ENCODE measurements at regions not wholly inside any gene's neighbourhood (a gene's known extent, or its start where the extent isn't known, plus 50 kb on each side); places are given as distances from the start of the nearest gene placed in this dataset.

- Mint-ChIP-seq H3K36me3 (peaks cover 5% of the 10 kb centered on the region), H3K27me3 (ENCODE audit: low read depth) (no peaks in the 10 kb centered on the region), H3K4me3 (no peak overlapping the region), H3K4me1 (peaks cover 27% of the 10 kb centered on the region), H3K27ac (no peak overlapping the region), H3K9me3 (peaks cover 15% of the 10 kb centered on the region)
- no peak for TF ChIP-seq CTCF (IDR thresholded peaks at IDR 0.05; ENCODE audit: unreplicated experiment)
- DNase-seq (ENCODE audit: low spot score in 2 of 2, unreplicated experiment in 2 of 2), result no peak
These were observed 747.1 kb upstream of the ACVR2A start for GRCh38 chr2:147097747-147098146.

GRCh38 chr2:147096671-147097070 is 748.2 kb upstream of the ACVR2A start:
- Mint-ChIP-seq H3K27me3 (ENCODE audit: low read depth) (no peaks in the 10 kb centered on the region), H3K4me1 (peaks cover 36% of the 10 kb centered on the region), H3K9me3 (peaks cover 13% of the 10 kb centered on the region), H3K36me3 (peaks cover 3% of the 10 kb centered on the region), H3K4me3 (no peak overlapping the region), H3K27ac (no peak overlapping the region)
- TF ChIP-seq CTCF (IDR thresholded peaks at IDR 0.05; ENCODE audit: unreplicated experiment), result no peak
- DNase-seq (ENCODE audit: low spot score in 2 of 2, unreplicated experiment in 2 of 2), result no peak

- peaks cover 43% of the 10 kb centered on the region for H3K4me1 Mint-ChIP-seq
- H3K27me3 Mint-ChIP-seq (ENCODE audit: low read depth), result no peaks in the 10 kb centered on the region
- peaks cover 3% of the 10 kb centered on the region for H3K36me3 Mint-ChIP-seq
- no peak overlapping the region for H3K27ac Mint-ChIP-seq
- no peak for DNase-seq (ENCODE audit: low spot score in 2 of 2, unreplicated experiment in 2 of 2)
- no peak overlapping the region for H3K4me3 Mint-ChIP-seq
- H3K9me3 Mint-ChIP-seq, result peaks cover 13% of the 10 kb centered on the region
- no peak for TF ChIP-seq CTCF (IDR thresholded peaks at IDR 0.05; ENCODE audit: unreplicated experiment)
These were observed 749.5 kb upstream of the ACVR2A start for GRCh38 chr2:147095376-147095775.

- H3K36me3 Mint-ChIP-seq, result peaks cover 3% of the 10 kb centered on the region
- DNase-seq (ENCODE audit: low spot score in 2 of 2, unreplicated experiment in 2 of 2), result no peak
- H3K9me3 Mint-ChIP-seq, result peaks cover 13% of the 10 kb centered on the region
- no peak overlapping the region for H3K4me3 Mint-ChIP-seq
- peaks cover 31% of the 10 kb centered on the region for H3K4me1 Mint-ChIP-seq
- H3K27ac Mint-ChIP-seq, result no peak overlapping the region
- H3K27me3 Mint-ChIP-seq (ENCODE audit: low read depth), result no peaks in the 10 kb centered on the region
- no peak for TF ChIP-seq CTCF (IDR thresholded peaks at IDR 0.05; ENCODE audit: unreplicated experiment)
These were observed 750.8 kb upstream of the ACVR2A start for GRCh38 chr2:147094077-147094476.

- H3K9me3 Mint-ChIP-seq, result peaks cover 13% of the 10 kb centered on the region
- no peak for DNase-seq (ENCODE audit: low spot score in 2 of 2, unreplicated experiment in 2 of 2)
- peaks cover 28% of the 10 kb centered on the region for H3K4me1 Mint-ChIP-seq
- H3K4me3 Mint-ChIP-seq, result no peak overlapping the region
- TF ChIP-seq CTCF (IDR thresholded peaks at IDR 0.05; ENCODE audit: unreplicated experiment), result no peak
- H3K27me3 Mint-ChIP-seq (ENCODE audit: low read depth), result no peaks in the 10 kb centered on the region
- peaks cover 3% of the 10 kb centered on the region for H3K36me3 Mint-ChIP-seq
- H3K27ac Mint-ChIP-seq, result peak overlapping the region; percentile 35
These were observed 752.6 kb upstream of the ACVR2A start for GRCh38 chr2:147092266-147092665.

GRCh38 chr2:147091448-147091847 is 753.4 kb upstream of the ACVR2A start:
- Mint-ChIP-seq H3K4me1 (peaks cover 32% of the 10 kb centered on the region), H3K4me3 (no peak overlapping the region), H3K27ac (peak overlapping the region; percentile 86), H3K36me3 (peaks cover 3% of the 10 kb centered on the region), H3K27me3 (ENCODE audit: low read depth) (no peaks in the 10 kb centered on the region), H3K9me3 (peaks cover 17% of the 10 kb centered on the region)
- DNase-seq (ENCODE audit: low spot score in 2 of 2, unreplicated experiment in 2 of 2), result no peak
- TF ChIP-seq CTCF (IDR thresholded peaks at IDR 0.05; ENCODE audit: unreplicated experiment), result no peak

Data from mesothelial cell of epicardium (in vitro differentiated cells).